Thyroid gland (tissue), 4 donors: ENCODE measurements at regions not wholly inside any gene's neighbourhood (a gene's known extent, or its start where the extent isn't known, plus 50 kb on each side); places are given as distances from the start of the nearest gene placed in this dataset.

Source experiments
- DNase-seq, 2 donors: peaks; one replicate each; pipeline ENCODE4 v3.0.0-alpha.2; 2019
- H3K27ac ChIP-seq, 3 donors: fragments of 200-600 bp; sonication (generic); 1 replicate in 2 of 3; 2 replicates in 1 of 3; pipeline ENCODE4 v1.5.1; 2016 to 2019; ENCODE audit warnings: mild to moderate bottlenecking in 1 of 3, moderate library complexity in 1 of 3
- H3K27me3 ChIP-seq: fragments of 200-600 bp; sonication (generic); one replicate; pipeline ENCODE4 v1.5.1; 2019
- H3K36me3 ChIP-seq, 2 donors: fragments of 200-600 bp; sonication (generic); one replicate each; pipeline ENCODE4 v1.5.1; 2016 to 2019
- H3K4me1 ChIP-seq, 2 donors: fragments of 200-600 bp; sonication (generic); one replicate each; pipeline ENCODE4 v1.5.1; 2017 to 2019
- H3K4me3 ChIP-seq, 3 donors: fragments of 200-600 bp; sonication (generic); replicated peaks in 1 of 3; 1 replicate in 2 of 3; 2 replicates in 1 of 3; pipeline ENCODE4 v1.5.1; 2016; ENCODE audit warnings: mild to moderate bottlenecking in 1 of 3
- H3K9me3 ChIP-seq: fragments of 200-600 bp; sonication (generic); one replicate; pipeline ENCODE4 v1.5.1; 2017
- POLR2A ChIP-seq, 2 donors: fragments of 450-650 bp; IDR thresholded peaks; one replicate each; pipeline ENCODE4 v1.6.1; 2017; ENCODE audit warnings: antibody characterized with exemption in 2 of 2, mild to moderate bottlenecking in 2 of 2, moderate library complexity in 1 of 2
- WGBS, 2 donors: methylation state at CpG; one replicate each; pipeline ENCODE4 v1.1.5; 2017; 5-methylcytosine and 5-hydroxymethylcytosine counted together
- intact Hi-C: fragments of 100-400 bp; cut with DNase I; formaldehyde crosslinking; loops from one replicate; pipeline ENCODE4 v1.15.1; 2023
- TF ChIP-seq, protein P1 (sequence below), 6 experiments: fragments of 200-600 bp in 3 of 6; fragments of 450-650 bp in 3 of 6; sonication (generic) in 3 of 6; IDR thresholded peaks; one replicate each; pipeline ENCODE4 v1.5.1; 2016 to 2019; ENCODE audit warnings: antibody characterized with exemption in 6 of 6, mild to moderate bottlenecking in 2 of 6, inconsistent platforms in 1 of 6, moderate library complexity in 1 of 6

DNA sequence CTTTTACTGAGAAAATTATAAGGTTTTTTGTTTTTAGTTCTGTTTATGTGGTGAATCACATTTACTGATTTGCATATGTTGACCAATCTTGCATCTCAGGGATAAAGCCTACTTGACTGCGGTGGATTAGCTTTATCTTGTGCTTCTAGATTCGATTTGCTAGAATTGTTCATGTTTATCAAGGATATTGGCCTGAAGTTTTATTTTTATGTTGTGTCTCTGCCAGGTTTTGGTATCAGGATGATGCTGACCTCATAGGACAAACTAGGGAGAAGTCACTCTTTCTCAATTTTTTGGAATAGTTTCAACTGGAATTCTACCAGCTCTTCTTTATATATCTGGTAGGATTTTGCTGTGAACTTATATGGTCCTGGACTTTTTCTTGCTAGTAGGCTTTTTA is 504.8 kb downstream of the ETS1 start:
- Histone ChIP-seq H3K9me3 (no peaks in the 10 kb centered on the region), H3K4me1 (no peaks in the 10 kb centered on the region), H3K27me3 (no peaks in the 10 kb centered on the region), H3K27ac (no peak overlapping the region), H3K36me3 (no peaks in the 10 kb centered on the region), H3K4me3 (no peak overlapping the region)
- intact Hi-C loops = no loop called here
- no peak for DNase-seq
- TF ChIP-seq POLR2A (IDR thresholded peaks at IDR 0.05) = no peak
- TF ChIP-seq, protein P1, sequence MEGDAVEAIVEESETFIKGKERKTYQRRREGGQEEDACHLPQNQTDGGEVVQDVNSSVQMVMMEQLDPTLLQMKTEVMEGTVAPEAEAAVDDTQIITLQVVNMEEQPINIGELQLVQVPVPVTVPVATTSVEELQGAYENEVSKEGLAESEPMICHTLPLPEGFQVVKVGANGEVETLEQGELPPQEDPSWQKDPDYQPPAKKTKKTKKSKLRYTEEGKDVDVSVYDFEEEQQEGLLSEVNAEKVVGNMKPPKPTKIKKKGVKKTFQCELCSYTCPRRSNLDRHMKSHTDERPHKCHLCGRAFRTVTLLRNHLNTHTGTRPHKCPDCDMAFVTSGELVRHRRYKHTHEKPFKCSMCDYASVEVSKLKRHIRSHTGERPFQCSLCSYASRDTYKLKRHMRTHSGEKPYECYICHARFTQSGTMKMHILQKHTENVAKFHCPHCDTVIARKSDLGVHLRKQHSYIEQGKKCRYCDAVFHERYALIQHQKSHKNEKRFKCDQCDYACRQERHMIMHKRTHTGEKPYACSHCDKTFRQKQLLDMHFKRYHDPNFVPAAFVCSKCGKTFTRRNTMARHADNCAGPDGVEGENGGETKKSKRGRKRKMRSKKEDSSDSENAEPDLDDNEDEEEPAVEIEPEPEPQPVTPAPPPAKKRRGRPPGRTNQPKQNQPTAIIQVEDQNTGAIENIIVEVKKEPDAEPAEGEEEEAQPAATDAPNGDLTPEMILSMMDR (IDR thresholded peaks at IDR 0.05) = no peak
- 86 to 88% methylated on average over 2 of the region's 2 CpGs for WGBS, 2 donors

DNA sequence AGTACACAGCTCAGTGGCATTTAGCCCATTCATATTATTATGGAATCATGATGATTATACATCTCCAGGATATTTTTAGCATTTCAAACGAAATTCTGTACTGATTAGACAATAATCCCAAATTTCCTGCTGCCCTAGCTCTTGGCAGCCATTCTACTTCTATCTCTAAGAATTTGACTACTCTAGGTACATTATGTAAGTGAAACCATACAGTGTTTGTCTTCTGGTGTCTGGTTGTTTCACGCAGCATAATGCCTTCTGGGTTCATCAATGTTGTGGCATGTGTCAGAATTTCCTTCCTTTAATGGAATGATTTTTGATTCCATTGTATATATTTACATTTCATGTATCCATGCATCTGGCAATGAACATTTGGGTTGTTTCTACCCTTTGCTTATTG is 517.7 kb downstream of the ETS1 start:
- WGBS, 2 donors = 72 to 74% methylated on average over 2 of the region's 2 CpGs
- Histone ChIP-seq H3K4me3 (no peak overlapping the region), H3K27ac (no peak overlapping the region), H3K4me1 (no peaks in the 10 kb centered on the region), H3K9me3 (no peaks in the 10 kb centered on the region), H3K27me3 (no peaks in the 10 kb centered on the region), H3K36me3 (no peaks in the 10 kb centered on the region)
- TF ChIP-seq, protein P1 (IDR thresholded peaks at IDR 0.05) = no peak
- TF ChIP-seq POLR2A (IDR thresholded peaks at IDR 0.05) = no peak
- DNase-seq = no peak
- intact Hi-C loops = no loop called here

DNA sequence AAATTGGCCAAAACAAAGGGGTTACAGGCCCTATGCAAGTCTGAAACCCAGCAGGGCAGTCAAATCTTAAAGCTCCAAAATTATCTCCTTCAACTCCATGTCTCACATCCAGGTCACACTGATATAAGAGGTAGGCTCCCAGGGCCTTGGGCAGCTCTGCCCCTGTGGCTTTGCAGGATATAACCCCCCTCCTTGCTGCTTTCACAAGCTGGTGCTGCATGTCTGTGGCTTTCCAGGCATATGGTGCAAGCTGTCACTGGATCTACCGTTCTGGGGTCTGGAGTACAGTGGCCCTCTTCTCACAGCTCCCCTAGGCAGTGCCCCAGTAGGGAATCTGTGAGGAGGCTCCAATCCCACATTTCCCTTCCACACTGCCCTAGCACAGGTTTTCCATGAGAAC is 519.6 kb downstream of the ETS1 start:
- no peaks in the 10 kb centered on the region for H3K36me3 ChIP-seq
- no peak overlapping the region for H3K27ac ChIP-seq
- H3K9me3 ChIP-seq = no peaks in the 10 kb centered on the region
- intact Hi-C loops = no loop called here
- 80 to 82% methylated on average over 1 of the region's 1 CpG for WGBS, 2 donors
- no peak overlapping the region for H3K4me3 ChIP-seq
- H3K4me1 ChIP-seq = no peaks in the 10 kb centered on the region
- H3K27me3 ChIP-seq = no peaks in the 10 kb centered on the region
- no peak for DNase-seq
- TF ChIP-seq, protein P1 (IDR thresholded peaks at IDR 0.05) = no peak
- TF ChIP-seq POLR2A (IDR thresholded peaks at IDR 0.05) = no peak

DNA sequence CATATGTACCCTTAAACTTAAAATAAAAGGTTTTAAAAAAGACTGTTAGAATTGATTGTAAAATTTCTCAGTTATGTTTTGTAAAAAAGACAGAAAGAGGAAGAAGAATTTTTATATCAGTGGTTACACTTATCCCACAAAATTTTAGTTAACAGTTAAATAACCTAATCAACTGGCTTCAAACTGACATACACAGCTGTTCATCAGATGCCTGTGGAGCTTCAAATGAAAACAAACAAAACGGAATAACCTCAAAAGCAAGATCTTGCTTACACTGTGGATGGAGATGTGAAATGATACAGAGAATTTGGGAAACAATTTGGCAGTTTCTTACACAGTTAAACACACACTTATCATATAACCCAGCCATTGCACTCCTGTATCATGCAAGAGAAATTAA is 521.0 kb downstream of the ETS1 start:
- TF ChIP-seq, protein P1 (IDR thresholded peaks at IDR 0.05) = no peak
- no peak for TF ChIP-seq POLR2A (IDR thresholded peaks at IDR 0.05)
- H3K9me3 ChIP-seq = no peaks in the 10 kb centered on the region
- no peak overlapping the region for H3K27ac ChIP-seq
- 76 to 82% methylated on average over 1 of the region's 1 CpG for WGBS, 2 donors
- intact Hi-C loops = no loop called here
- H3K4me3 ChIP-seq = no peak overlapping the region
- H3K27me3 ChIP-seq = no peaks in the 10 kb centered on the region
- no peaks in the 10 kb centered on the region for H3K36me3 ChIP-seq
- DNase-seq = no peak
- no peaks in the 10 kb centered on the region for H3K4me1 ChIP-seq

DNA sequence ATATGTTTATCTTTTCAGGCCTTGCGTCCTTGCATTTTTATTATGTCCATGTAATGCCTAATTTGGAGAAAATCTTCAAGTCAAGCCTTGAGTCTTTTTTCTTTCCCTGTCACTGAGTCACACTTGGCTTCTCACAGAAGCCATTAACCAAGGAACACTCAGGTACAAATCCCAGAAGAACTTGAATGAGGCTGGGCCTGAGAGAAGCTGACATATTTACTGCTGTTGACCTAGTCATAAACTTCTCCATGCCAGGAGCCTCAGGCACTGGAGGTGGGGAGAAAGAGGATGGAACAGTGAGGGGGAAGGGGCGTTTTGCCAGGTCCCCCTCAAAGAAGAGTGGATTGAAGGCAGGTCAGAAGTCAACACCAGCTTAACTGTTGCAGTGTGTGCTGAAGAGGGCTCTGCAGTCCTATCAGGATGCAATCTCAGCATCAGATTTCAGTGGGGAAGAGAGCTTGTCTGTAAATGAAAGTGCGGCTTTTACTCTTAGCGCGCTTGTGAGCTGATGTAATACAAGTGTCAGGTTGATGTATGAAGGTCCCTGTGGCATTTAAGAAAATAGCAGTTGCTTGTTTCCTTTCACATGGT is 526.0 kb downstream of the ETS1 start:
- no peak for TF ChIP-seq POLR2A (IDR thresholded peaks at IDR 0.05)
- TF ChIP-seq, protein P1 (IDR thresholded peaks at IDR 0.05) = no peak
- Histone ChIP-seq H3K36me3 (no peaks in the 10 kb centered on the region), H3K27me3 (no peaks in the 10 kb centered on the region), H3K9me3 (no peaks in the 10 kb centered on the region), H3K4me1 (no peaks in the 10 kb centered on the region), H3K27ac (no peak overlapping the region), H3K4me3 (no peak overlapping the region)
- intact Hi-C loops = no loop called here
- WGBS, 2 donors = 51 to 63% methylated on average over 5 of the region's 5 CpGs
- no peak for DNase-seq
